ENCODE measurements at regions not wholly inside any gene's neighbourhood (a gene's known extent, or its start where the extent isn't known, plus 50 kb on each side); places are given as distances from the start of the nearest gene placed in this dataset. TPM values are rescaled to one million over a fixed set of nuclear protein-coding genes. Genes with fewer than 3 reads are reported as not detected.

Small RNA genes in the stretch of these regions (small RNA-seq; reads per million reads assigned to genes)
- not detected for gene AC104073.1
- gene SNORA15B-1: not detected
- 0.30 reads per million for gene SNORA22C
